ENCODE measurements at regions not wholly inside any gene's neighbourhood (a gene's known extent, or its start where the extent isn't known, plus 50 kb on each side); places are given as distances from the start of the nearest gene placed in this dataset.

DNA sequence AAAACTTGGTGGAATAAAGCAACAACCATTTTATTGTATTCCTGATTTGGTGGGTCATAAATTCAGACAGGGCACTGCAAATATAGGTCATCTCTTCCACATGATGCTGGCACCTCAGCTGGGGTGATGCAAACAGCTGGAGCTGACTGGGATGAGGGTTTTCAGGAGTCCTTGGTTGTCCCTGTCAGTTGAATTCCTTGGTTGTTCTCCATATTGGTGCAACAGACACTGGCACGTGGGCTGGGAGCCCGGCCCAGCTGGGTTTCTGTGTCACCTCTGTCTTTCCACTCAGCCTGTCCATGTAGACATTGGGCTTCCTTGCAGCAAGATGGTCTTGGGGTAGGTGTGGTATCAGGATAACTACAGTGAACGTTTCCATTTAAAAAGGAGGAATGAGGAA is 518.0 kb upstream of the MEF2C start:
- H2AK5ac ChIP-seq (ENCODE audit: low read depth, low read length), result no peak overlapping the region
- H4K8ac ChIP-seq (ENCODE audit: low read depth in 2 of 2, low read length in 2 of 2), result no peak overlapping the region
- no peak overlapping the region for H3K9ac ChIP-seq (ENCODE audit: low read depth, low read length)
- no peak overlapping the region for H3K27ac ChIP-seq (ENCODE audit: insufficient read depth, low read length)
- H4K91ac ChIP-seq (ENCODE audit: insufficient read depth, low read depth, low read length), result no peak overlapping the region
- no peaks in the 10 kb centered on the region for H4K20me1 ChIP-seq (ENCODE audit: insufficient read depth, low read length)
- no peaks in the 10 kb centered on the region; the same call in 1 of the 2 replicates for H3K27me3 ChIP-seq (ENCODE audit: control insufficient read depth, insufficient read depth, low read length)
- H3K4me3 ChIP-seq (ENCODE audit: insufficient read depth, low read depth, low read length), result no peak overlapping the region
- H3K9me3 ChIP-seq (ENCODE audit: control insufficient read depth, insufficient read depth, low read length), result no peaks in the 10 kb centered on the region
- no peak overlapping the region for H2BK120ac ChIP-seq (ENCODE audit: low read depth, low read length)
- no peak overlapping the region for H3K18ac ChIP-seq (ENCODE audit: low read depth, low read length)
- DNase-seq (no peak), ATAC-seq (ENCODE audit: low read depth) (no peak)
- CTCF ChIA-PET, result no interaction called here
- no peak overlapping the region for H4K5ac ChIP-seq (ENCODE audit: low read depth, low read length)
- H2BK15ac ChIP-seq (ENCODE audit: low read depth, low read length), result no peak overlapping the region
- no TSS peak for BruUV-seq (replicated peaks)
- no peak overlapping the region for H3K23ac ChIP-seq (ENCODE audit: low read depth, low read length)
- no peak overlapping the region for H3K14ac ChIP-seq (replicated peaks; ENCODE audit: low read depth, low read length)
- H3K36me3 ChIP-seq (ENCODE audit: control insufficient read depth, insufficient read depth, low read length), result no peaks in the 10 kb centered on the region
- intact Hi-C loops (cut with micrococcal nuclease) (no loop called here), dilution Hi-C loops (cut with HindIII; ENCODE audit: low sequenced_read_pairs, unreplicated experiment) (no loop called here), in situ Hi-C loops (cut with MboI; ENCODE audit: low sequenced_read_pairs) (no loop called here)
- no CpG with 5 or more reads among the region's 3 CpGs for WGBS, 2 experiments (ENCODE audit: extremely low coverage in 2 of 2, insufficient read length in 1 of 2)
- TF ChIP-seq USF2 (IDR thresholded peaks at IDR 0.05; ENCODE audit: low read depth, low read length) (no peak), CEBPB (IDR thresholded peaks at IDR 0.05; ENCODE audit: low read depth, low read length) (no peak), RCOR1 (IDR thresholded peaks at IDR 0.05; ENCODE audit: insufficient replicate concordance, low read length) (no peak)
- H3K4ac ChIP-seq (ENCODE audit: low read depth, low read length), result no peak overlapping the region
- POLR2A ChIA-PET (ENCODE audit: unreplicated experiment), result no interaction called here
- H2BK5ac ChIP-seq (ENCODE audit: low read depth, low read length, poor library complexity, severe bottlenecking), result no peak overlapping the region
- H3K4me1 ChIP-seq (ENCODE audit: control insufficient read depth, insufficient read depth, low read length), result 0 out of 2 replicates have a peak, but pooled peaks cover 2% of the 10 kb centered on the region
- no peaks in the 10 kb centered on the region for H3K79me1 ChIP-seq (ENCODE audit: low read depth in 1 of 2, low read length in 2 of 2)
- no peak overlapping the region for H3K4me2 ChIP-seq (ENCODE audit: low read depth, low read length)
- H3K56ac ChIP-seq (ENCODE audit: extremely low read depth, insufficient read depth, low read length), result no peak overlapping the region
- H2AFZ ChIP-seq (replicated peaks; ENCODE audit: low read length, poor library complexity), result no peak overlapping the region
- no peaks in the 10 kb centered on the region for H3K9me1 ChIP-seq (ENCODE audit: insufficient read depth, low read length)
- H2BK20ac ChIP-seq (ENCODE audit: low read depth, low read length), result no peak overlapping the region
- H2AK9ac ChIP-seq (replicated peaks; ENCODE audit: low read depth, low read length, poor library complexity), result no peak overlapping the region
